Spleen (tissue), 11 donors: ENCODE measurements at regions not wholly inside any gene's neighbourhood (a gene's known extent, or its start where the extent isn't known, plus 50 kb on each side); places are given as distances from the start of the nearest gene placed in this dataset.

Experiments used
- DNase-seq: peaks from one replicate; pipeline ENCODE4 v3.0.0-alpha.2; 2020
- H3K27ac ChIP-seq, 8 donors: fragments of 200-600 bp; sonication (generic) in 7 of 8; 1 replicate in 4 of 8; 2 replicates in 4 of 8; pipeline versions ENCODE4 v1.5.0 to v1.8.0; 2016 to 2021; ENCODE audit warnings: inconsistent platforms in 4 of 8, mild to moderate bottlenecking in 4 of 8, moderate library complexity in 1 of 8
- H3K27me3 ChIP-seq, 7 donors: fragments of 200-600 bp; sonication (generic) in 6 of 7; replicated peaks in 1 of 7; 1 replicate in 4 of 7; 2 replicates in 3 of 7; pipeline versions ENCODE4 v1.5.0 to v1.8.0; 2016 to 2021; ENCODE audit warnings: inconsistent platforms in 3 of 7, mild to moderate bottlenecking in 1 of 7
- H3K36me3 ChIP-seq, 6 donors: fragments of 200-600 bp; sonication (generic) in 5 of 6; 1 replicate in 4 of 6; 2 replicates in 2 of 6; pipeline versions ENCODE4 v1.5.0 to v1.8.0; 2016 to 2021; ENCODE audit warnings: inconsistent platforms in 2 of 6
- H3K4me1 ChIP-seq, 6 donors: fragments of 200-600 bp; sonication (generic) in 5 of 6; 1 replicate in 3 of 6; 2 replicates in 3 of 6; pipeline versions ENCODE4 v1.5.0 to v1.8.0; 2016 to 2021; ENCODE audit warnings: inconsistent platforms in 3 of 6
- H3K4me3 ChIP-seq, 8 donors: fragments of 200-600 bp; sonication (generic) in 7 of 8; 1 replicate in 4 of 8; 2 replicates in 4 of 8; pipeline versions ENCODE4 v1.5.0 to v1.8.0; 2016 to 2021; ENCODE audit warnings: inconsistent platforms in 4 of 8, mild to moderate bottlenecking in 4 of 8, moderate library complexity in 2 of 8
- H3K9me3 ChIP-seq, 8 donors: fragments of 200-600 bp; sonication (generic) in 7 of 8; 1 replicate in 4 of 8; 2 replicates in 4 of 8; pipeline versions ENCODE4 v1.5.0 to v1.8.0; 2016 to 2021; ENCODE audit warnings: inconsistent platforms in 4 of 8
- POLR2A ChIP-seq, 3 donors: fragments of 450-650 bp; IDR thresholded peaks; one replicate each; pipeline ENCODE4 v1.5.1; 2017; ENCODE audit warnings: antibody characterized with exemption in 3 of 3, mild to moderate bottlenecking in 1 of 3
- POLR2AphosphoS5 ChIP-seq, 3 donors: sonication (generic); formaldehyde crosslinking; IDR thresholded peaks; one replicate each; pipeline ENCODE4 v1.5.1; 2017; ENCODE audit warnings: antibody characterized with exemption in 3 of 3
- WGBS, 5 donors: extraction: QIAGEN DNeasy Blood & Tissue Kit in 3 of 5; methylation state at CpG; one replicate each; pipeline versions ENCODE4 v1.1.5 to v1.1.7; 2013 to 2018; 5-methylcytosine and 5-hydroxymethylcytosine counted together
- intact Hi-C: fragments of 100-400 bp; cut with DNase I; formaldehyde crosslinking; loops from one replicate; pipeline ENCODE4 v1.15.0; 2023; ENCODE audit warnings: low total_unique reads
- TF ChIP-seq, protein P1 (sequence below), 11 experiments: fragments of 200-600 bp in 7 of 11; fragments of 450-650 bp in 4 of 11; sonication (generic) in 4 of 11; IDR thresholded peaks in 8 of 11; conservative IDR thresholded peaks in 3 of 11; 1 replicate in 7 of 11; 2 replicates in 4 of 11; pipeline versions ENCODE4 v1.4.0 to v1.8.0; 2016 to 2021; ENCODE audit warnings: antibody characterized with exemption in 11 of 11, inconsistent platforms in 4 of 11, mild to moderate bottlenecking in 1 of 11
- donor health status: healthy with polysubstance abuse.
- donor health status: DM: no; HTN: no; CAD: no; lungs with moderate emphysema.
- donor health status: DM: no; HTN: no; CAD: no.
- donor health status: Bipolar disorder and iron deficiency.
- donor health status: healthy.
- donor health status: DM: no; HTN: no; CAD: no.
- donor health status: DM: yes; HTN: yes; CAD: no.

DNA sequence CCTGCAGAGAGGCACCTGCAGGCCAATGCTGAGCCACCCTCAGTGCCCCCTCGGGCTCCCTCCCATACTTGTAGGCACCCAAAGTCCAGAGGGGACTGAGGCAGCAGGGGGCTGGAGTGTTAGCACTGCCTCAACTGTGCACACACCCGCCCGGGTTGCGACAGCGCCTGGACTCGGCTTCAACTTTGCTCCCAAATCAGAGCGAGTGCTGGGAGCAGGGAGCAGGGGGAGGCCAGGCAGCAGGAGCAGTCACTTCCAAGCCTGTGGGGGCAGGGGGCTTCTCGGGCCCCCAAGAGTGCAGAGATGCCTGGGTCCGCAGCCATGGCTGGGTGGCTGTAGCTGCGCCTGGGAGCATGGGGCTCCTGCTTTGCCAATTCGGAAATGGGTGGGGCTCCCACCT, 79.5 kb downstream of the DISP1 start:
- peak in 1 of 3 donors; percentile 13 for TF ChIP-seq POLR2AphosphoS5 (IDR thresholded peaks at IDR 0.05)
- TF ChIP-seq, protein P1, sequence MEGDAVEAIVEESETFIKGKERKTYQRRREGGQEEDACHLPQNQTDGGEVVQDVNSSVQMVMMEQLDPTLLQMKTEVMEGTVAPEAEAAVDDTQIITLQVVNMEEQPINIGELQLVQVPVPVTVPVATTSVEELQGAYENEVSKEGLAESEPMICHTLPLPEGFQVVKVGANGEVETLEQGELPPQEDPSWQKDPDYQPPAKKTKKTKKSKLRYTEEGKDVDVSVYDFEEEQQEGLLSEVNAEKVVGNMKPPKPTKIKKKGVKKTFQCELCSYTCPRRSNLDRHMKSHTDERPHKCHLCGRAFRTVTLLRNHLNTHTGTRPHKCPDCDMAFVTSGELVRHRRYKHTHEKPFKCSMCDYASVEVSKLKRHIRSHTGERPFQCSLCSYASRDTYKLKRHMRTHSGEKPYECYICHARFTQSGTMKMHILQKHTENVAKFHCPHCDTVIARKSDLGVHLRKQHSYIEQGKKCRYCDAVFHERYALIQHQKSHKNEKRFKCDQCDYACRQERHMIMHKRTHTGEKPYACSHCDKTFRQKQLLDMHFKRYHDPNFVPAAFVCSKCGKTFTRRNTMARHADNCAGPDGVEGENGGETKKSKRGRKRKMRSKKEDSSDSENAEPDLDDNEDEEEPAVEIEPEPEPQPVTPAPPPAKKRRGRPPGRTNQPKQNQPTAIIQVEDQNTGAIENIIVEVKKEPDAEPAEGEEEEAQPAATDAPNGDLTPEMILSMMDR (IDR thresholded peaks at IDR 0.05 in 8 of 11, conservative IDR thresholded peaks at IDR 0.05 in 3 of 11): no peak
- TF ChIP-seq POLR2A (IDR thresholded peaks at IDR 0.05): no peak
- Histone ChIP-seq H3K9me3 (peaks cover 0 to 6% (median 0%) of the 10 kb centered on the region in 8 donors), H3K27ac (no peak overlapping the region), H3K4me1 (peaks cover 0 to 25% (median 5%) of the 10 kb centered on the region in 6 donors), H3K4me3 (no peak overlapping the region), H3K27me3 (no peaks in the 10 kb centered on the region), H3K36me3 (peaks cover 0 to 9% (median 0%) of the 10 kb centered on the region in 6 donors)
- 92 to 96% (median 95%) methylated on average over 5 to 11 of the region's 11 CpGs for WGBS, 5 donors
- intact Hi-C loops: no loop called here
- no peak for DNase-seq

DNA sequence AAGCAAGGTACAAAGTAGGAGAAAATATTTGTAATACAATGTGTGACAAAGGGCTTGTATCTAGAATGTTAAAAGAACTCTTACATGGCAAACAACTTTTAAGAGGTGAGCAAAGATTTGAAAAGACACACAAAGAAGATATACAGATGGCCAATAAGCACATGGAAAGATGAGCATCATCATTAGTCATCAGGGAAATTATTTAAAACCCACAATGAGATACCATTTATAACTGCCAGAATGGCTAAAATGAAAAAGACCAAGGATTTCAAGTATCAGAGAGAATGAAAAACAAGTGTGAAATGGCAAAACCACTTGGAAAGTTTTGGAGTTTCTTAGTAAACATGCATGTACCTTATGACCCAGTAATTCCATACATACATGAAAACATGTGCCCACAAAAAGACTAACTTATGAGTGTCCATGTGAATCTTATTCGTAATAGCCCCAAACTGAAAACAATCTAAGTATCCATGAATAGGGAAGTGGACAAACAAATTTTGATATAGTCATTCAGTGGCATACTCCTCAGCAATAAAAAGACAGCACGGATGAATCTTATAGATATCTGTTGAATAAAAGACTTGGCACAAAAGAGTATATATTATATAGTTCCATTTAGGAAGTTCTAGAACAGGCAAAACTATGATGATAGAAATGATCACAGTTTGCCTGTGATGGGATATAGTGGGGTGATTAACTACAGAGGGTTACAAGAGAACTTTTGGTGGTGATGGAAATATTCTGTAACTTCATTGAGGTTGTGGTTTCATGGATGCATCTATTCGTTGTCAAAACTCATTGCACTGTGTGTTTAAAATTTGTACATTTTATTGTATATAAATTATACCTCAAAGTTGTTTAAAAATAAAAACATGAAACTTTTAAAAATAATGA, 82.0 kb downstream of the DISP1 start:
- Histone ChIP-seq H3K4me1 (peaks cover 0 to 21% (median 2%) of the 10 kb centered on the region in 6 donors), H3K9me3 (peaks cover 0 to 6% (median 0%) of the 10 kb centered on the region in 8 donors), H3K4me3 (peak overlapping the region in 1 of 8 donors; percentile 8), H3K27ac (peak overlapping the region in 2 of 8 donors; percentile 52 to 53), H3K36me3 (peaks cover 0 to 9% (median 0%) of the 10 kb centered on the region in 6 donors), H3K27me3 (no peaks in the 10 kb centered on the region)
- TF ChIP-seq POLR2AphosphoS5 (IDR thresholded peaks at IDR 0.05) (no peak), POLR2A (IDR thresholded peaks at IDR 0.05) (no peak)
- TF ChIP-seq, protein P1 (IDR thresholded peaks at IDR 0.05 in 8 of 11, conservative IDR thresholded peaks at IDR 0.05 in 3 of 11): no peak
- 70 to 73% (median 71%) methylated on average over 3 of the region's 3 CpGs for WGBS, 5 donors
- intact Hi-C loops: no loop called here
- DNase-seq: no peak

DNA sequence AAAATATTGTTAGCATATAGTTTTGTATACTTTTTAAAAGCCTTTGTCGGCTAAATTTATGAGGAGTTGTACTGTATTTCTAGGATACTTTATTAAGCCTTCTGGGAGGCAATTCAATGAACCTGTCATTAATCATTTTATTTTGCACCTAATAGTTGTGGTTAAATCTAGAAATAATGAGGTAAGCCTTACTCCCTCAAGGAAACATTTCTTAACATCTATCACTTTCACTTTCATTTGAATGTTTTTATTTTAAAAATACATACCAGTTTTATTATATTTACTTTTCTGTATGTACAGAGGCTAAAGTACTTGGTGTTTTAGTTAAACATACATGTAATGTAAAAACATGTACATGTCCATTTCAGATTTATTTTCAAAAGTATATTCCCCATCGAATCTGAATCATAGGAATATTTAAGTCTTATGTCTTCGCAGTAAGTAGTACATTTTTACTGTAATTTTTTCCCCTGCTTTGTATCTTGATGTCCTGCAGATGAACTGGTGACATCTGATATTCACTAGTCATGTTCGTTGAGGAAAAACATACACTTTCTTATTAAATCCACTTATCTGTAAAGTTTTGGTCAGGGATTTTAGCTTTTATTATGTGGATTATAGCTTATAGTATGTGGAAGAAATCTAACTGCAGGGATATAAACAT, 82.8 kb downstream of the DISP1 start:
- Histone ChIP-seq H3K4me3 (peak overlapping the region in 2 of 8 donors; percentile 8 to 41), H3K27me3 (no peaks in the 10 kb centered on the region), H3K9me3 (peaks cover 0 to 6% (median 0%) of the 10 kb centered on the region in 8 donors), H3K36me3 (peaks cover 0 to 9% (median 0%) of the 10 kb centered on the region in 6 donors), H3K27ac (peak overlapping the region in 7 of 8 donors; percentile 2 to 55 (median 37)), H3K4me1 (peaks cover 0 to 21% (median 2%) of the 10 kb centered on the region in 6 donors)
- WGBS, 5 donors: 31 to 50% (median 38%) methylated on average over 4 of the region's 4 CpGs
- intact Hi-C loops: no loop called here
- TF ChIP-seq, protein P1 (IDR thresholded peaks at IDR 0.05 in 8 of 11, conservative IDR thresholded peaks at IDR 0.05 in 3 of 11): no peak
- no peak for TF ChIP-seq POLR2AphosphoS5 (IDR thresholded peaks at IDR 0.05)
- no peak for TF ChIP-seq POLR2A (IDR thresholded peaks at IDR 0.05)
- no peak for DNase-seq

DNA sequence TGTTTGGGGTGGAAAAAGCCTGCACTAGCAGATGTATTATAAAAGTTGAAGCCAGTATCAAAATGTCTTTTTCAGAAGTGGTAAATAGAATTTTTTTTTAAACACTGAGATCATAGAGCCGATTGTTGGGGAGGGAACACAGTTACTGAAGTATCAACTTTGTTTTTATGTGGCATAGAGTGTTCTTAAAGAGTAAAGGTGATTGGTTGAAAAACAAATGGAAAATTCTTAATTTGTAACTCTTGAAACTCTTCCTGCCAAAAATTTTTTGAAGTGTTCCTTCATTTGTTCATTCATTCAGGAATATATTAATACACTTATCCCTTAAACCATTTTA, 83.3 kb downstream of the DISP1 start:
- H3K27ac ChIP-seq: peak overlapping the region in 7 of 8 donors; percentile 2 to 55 (median 37)
- DNase-seq: no peak
- H3K4me3 ChIP-seq: peak overlapping the region in 2 of 8 donors; percentile 8 to 41

More for the DNA sequence above, 83.3 kb downstream of the DISP1 start:
- TF ChIP-seq POLR2A (IDR thresholded peaks at IDR 0.05): no peak
- TF ChIP-seq, protein P1 (IDR thresholded peaks at IDR 0.05 in 8 of 11, conservative IDR thresholded peaks at IDR 0.05 in 3 of 11): no peak
- no peak for TF ChIP-seq POLR2AphosphoS5 (IDR thresholded peaks at IDR 0.05)
- 36 to 52% (median 47%) methylated on average over 1 of the region's 1 CpG for WGBS, 5 donors
- Histone ChIP-seq H3K27me3 (no peaks in the 10 kb centered on the region), H3K4me1 (peaks cover 0 to 21% (median 2%) of the 10 kb centered on the region in 6 donors), H3K36me3 (peaks cover 0 to 8% (median 0%) of the 10 kb centered on the region in 6 donors), H3K9me3 (peaks cover 0 to 6% (median 0%) of the 10 kb centered on the region in 8 donors)
- intact Hi-C loops: no loop called here
